Stomach (tissue), 4 donors: ENCODE measurements at regions not wholly inside any gene's neighbourhood (a gene's known extent, or its start where the extent isn't known, plus 50 kb on each side); places are given as distances from the start of the nearest gene placed in this dataset.

Experiments
- CTCF ChIP-seq, 7 experiments: fragments of 450-650 bp in 4 of 7; fragments of 200-600 bp in 3 of 7; sonication (generic) in 3 of 7; IDR thresholded peaks; one replicate each; pipeline ENCODE4 v1.5.1; 2016 to 2019; ENCODE audit warnings: antibody characterized with exemption in 7 of 7, control low read depth in 2 of 7, mild to moderate bottlenecking in 1 of 7
- EP300 ChIP-seq: sonication (generic); formaldehyde crosslinking; IDR thresholded peaks from one replicate; pipeline ENCODE4 v1.6.1; 2017; ENCODE audit warnings: antibody characterized with exemption
- POLR2A ChIP-seq, 4 donors: fragments of 450-650 bp; IDR thresholded peaks; one replicate each; pipeline ENCODE4 v1.6.1; 2016; ENCODE audit warnings: antibody characterized with exemption in 4 of 4, control low read depth in 2 of 4, mild to moderate bottlenecking in 1 of 4, moderate library complexity in 1 of 4

- TF ChIP-seq CTCF (IDR thresholded peaks at IDR 0.05) (no peak), EP300 (no peak), POLR2A (IDR thresholded peaks at IDR 0.05) (no peak)
Observed at GRCh38 chr11:67745181-67745726, 70.8 kb upstream of the ALDH3B2 start.
